ENCODE measurements at regions not wholly inside any gene's neighbourhood (a gene's known extent, or its start where the extent isn't known, plus 50 kb on each side); places are given as distances from the start of the nearest gene placed in this dataset.
A peak's percentile ranks its signal among the peaks of the same experiment; 100 is the strongest.

- DNase-seq, result no peak
Measured at GRCh38 chr6:55696501-55696900, 117.5 kb upstream of the HMGCLL1 start.

- no peak for DNase-seq
Measured at GRCh38 chr6:55696041-55696440, 117.0 kb upstream of the HMGCLL1 start.

GRCh38 chr6:55694759-55695158 lies 115.8 kb upstream of the HMGCLL1 start:
- no peak for DNase-seq

- no peak for DNase-seq
Measured at GRCh38 chr6:55694148-55694547, 115.2 kb upstream of the HMGCLL1 start.

- no peak for DNase-seq
Measured at GRCh38 chr6:55679503-55679902, 100.5 kb upstream of the HMGCLL1 start.

GRCh38 chr6:55678330-55679224 lies 99.6 kb upstream of the HMGCLL1 start:
- DNase-seq, result no peak

GRCh38 chr6:55676736-55677135 lies 97.7 kb upstream of the HMGCLL1 start:
- DNase-seq, result no peak

- no peak for DNase-seq
Measured at GRCh38 chr6:55675941-55676340, 96.9 kb upstream of the HMGCLL1 start.

- no peak for DNase-seq
Measured at GRCh38 chr6:55674672-55675071, 95.7 kb upstream of the HMGCLL1 start.

- no peak for DNase-seq
Measured at GRCh38 chr6:55670850-55671413, 91.9 kb upstream of the HMGCLL1 start.

GRCh38 chr6:55669028-55669427 lies 90.0 kb upstream of the HMGCLL1 start:
- no peak for DNase-seq

GRCh38 chr6:55668591-55668990 lies 89.6 kb upstream of the HMGCLL1 start:
- DNase-seq, result no peak

- DNase-seq, result no peak
Measured at GRCh38 chr6:55667341-55667740, 88.3 kb upstream of the HMGCLL1 start.

- DNase-seq, result no peak
Measured at GRCh38 chr6:55666606-55667225, 87.7 kb upstream of the HMGCLL1 start.

GRCh38 chr6:55666037-55666436 lies 87.0 kb upstream of the HMGCLL1 start:
- no peak for DNase-seq

- DNase-seq, result no peak
Measured at GRCh38 chr6:55664591-55665587, 85.9 kb upstream of the HMGCLL1 start.

- no peak for DNase-seq
Measured at GRCh38 chr6:55663914-55664313, 84.9 kb upstream of the HMGCLL1 start.

GRCh38 chr6:55659304-55659703 lies 80.3 kb upstream of the HMGCLL1 start:
- peak; percentile 8 for DNase-seq

GRCh38 chr6:55654445-55654844 lies 75.5 kb upstream of the HMGCLL1 start:
- DNase-seq, result no peak

- DNase-seq, result no peak
Measured at GRCh38 chr6:55652429-55652828, 73.4 kb upstream of the HMGCLL1 start.

- no peak for DNase-seq
Measured at GRCh38 chr6:55651015-55651414, 72.0 kb upstream of the HMGCLL1 start.

- DNase-seq, result no peak
Measured at GRCh38 chr6:55643861-55644260, 64.9 kb upstream of the HMGCLL1 start.

GRCh38 chr6:55642366-55642765 lies 63.4 kb upstream of the HMGCLL1 start:
- DNase-seq, result no peak
